GM23338 (cell line): ENCODE measurements at regions not wholly inside any gene's neighbourhood (a gene's known extent, or its start where the extent isn't known, plus 50 kb on each side); places are given as distances from the start of the nearest gene placed in this dataset.

Experiments used
- CTCF ChIP-seq, 2 experiments: fragments of 200-600 bp in 1 of 2; sonication (generic) in 1 of 2; conservative IDR thresholded peaks; 2 replicates each; pipeline versions ENCODE4 v1.5.1 to v1.6.1; 2016 to 2017; ENCODE audit warnings: antibody characterized with exemption in 2 of 2, low read depth in 2 of 2, mild to moderate bottlenecking in 2 of 2, moderate library complexity in 1 of 2
- POLR2AphosphoS5 ChIP-seq: IDR thresholded peaks from 2 replicates; pipeline ENCODE4 v1.6.1; 2016; ENCODE audit warnings: antibody characterized with exemption, low read depth
- REST ChIP-seq: IDR thresholded peaks from one replicate; pipeline ENCODE4 v1.6.1; 2018; ENCODE audit warnings: antibody characterized with exemption; ENCODE audit not compliant: unreplicated experiment

GRCh38 chr5:57863661-57864060 is 381.1 kb upstream of the ACTBL2 start:
- no peak for TF ChIP-seq CTCF (conservative IDR thresholded peaks at IDR 0.05; ENCODE audit: low read depth in 2 of 2)
- TF ChIP-seq POLR2AphosphoS5, result no peak
- no peak for TF ChIP-seq REST
